K562 (cell line): ENCODE measurements at regions not wholly inside any gene's neighbourhood (a gene's known extent, or its start where the extent isn't known, plus 50 kb on each side); places are given as distances from the start of the nearest gene placed in this dataset.
A peak's percentile ranks its signal among the peaks of the same experiment; 100 is the strongest.

Experiments used
- ATF1 ChIP-seq, 2 experiments: fragments of 450-650 bp in 1 of 2; IDR thresholded peaks; 2 replicates each; pipeline ENCODE4 v1.6.1; 2016; ENCODE audit warnings: missing compliant biosample characterization in 1 of 2, missing genetic modification characterization in 1 of 2
- BRCA1 ChIP-seq, 2 experiments: fragments of 450-650 bp in 1 of 2; sonication (generic) in 1 of 2; formaldehyde crosslinking in 1 of 2; IDR thresholded peaks; 2 replicates each; pipeline versions ENCODE4 v1.5.0 to v1.6.1; 2017 to 2020; ENCODE audit warnings: mild to moderate bottlenecking in 1 of 2, missing genetic modification reagents in 1 of 2
- CEBPZ ChIP-seq: fragments of 150-350 bp; IDR thresholded peaks from 2 replicates; pipeline ENCODE4 v1.6.1; 2014; ENCODE audit warnings: low read depth, mild to moderate bottlenecking, low read length, borderline replicate concordance
- FOXK1 ChIP-seq: sonication (generic); formaldehyde crosslinking; IDR thresholded peaks from 2 replicates; pipeline ENCODE4 v1.8.0; 2022; ENCODE audit warnings: missing genetic modification reagents, mild to moderate bottlenecking, borderline replicate concordance
- HNRNPK ChIP-seq: fragments of 200-400 bp; formaldehyde crosslinking; IDR thresholded peaks from one replicate; pipeline ENCODE4 v1.6.1; 2018; ENCODE audit warnings: mild to moderate bottlenecking, low read depth, low read length; ENCODE audit not compliant: poor library complexity, severe bottlenecking
- KDM5B ChIP-seq: fragments of 200-600 bp; sonication (generic); IDR thresholded peaks from 2 replicates; pipeline ENCODE4 v1.6.1; 2012; ENCODE audit warnings: low read depth, mild to moderate bottlenecking, moderate library complexity, low read length, control low read depth, inconsistent platforms; ENCODE audit not compliant: insufficient replicate concordance
- MIER1 ChIP-seq: fragments of 450-650 bp; IDR thresholded peaks from 2 replicates; pipeline ENCODE4 v1.6.1; 2016; ENCODE audit warnings: antibody characterized with exemption, mild to moderate bottlenecking, low read depth
- NFXL1 ChIP-seq: fragments of 450-650 bp; formaldehyde crosslinking; IDR thresholded peaks from 2 replicates; pipeline ENCODE4 v1.4.0; 2021; ENCODE audit warnings: mild to moderate bottlenecking
- SMARCC2 ChIP-seq: fragments of 450-650 bp; IDR thresholded peaks from 2 replicates; pipeline ENCODE4 v1.6.1; 2017; ENCODE audit warnings: antibody characterized with exemption, moderate library complexity, mild to moderate bottlenecking, low read depth
- XRCC3 ChIP-seq: fragments of 450-650 bp; IDR thresholded peaks from 2 replicates; pipeline ENCODE4 v1.6.1; 2017; ENCODE audit warnings: mild to moderate bottlenecking, moderate library complexity
- ZFP30 ChIP-seq: fragments of 250-450 bp; sonication (Bioruptor Pico); IDR thresholded peaks from 2 replicates; pipeline ENCODE4 v1.8.0; 2022; ENCODE audit warnings: moderate library complexity, mild to moderate bottlenecking, inconsistent platforms, borderline replicate concordance
- ZNF217 ChIP-seq: sonication (generic); formaldehyde crosslinking; IDR thresholded peaks from 2 replicates; pipeline ENCODE4 v1.8.0; 2022; ENCODE audit warnings: mild to moderate bottlenecking, missing genetic modification reagents
- ZNF445 ChIP-seq: fragments of 250-450 bp; sonication (Bioruptor Pico); IDR thresholded peaks from 2 replicates; pipeline ENCODE4 v1.4.0; 2020; ENCODE audit warnings: low read depth, mild to moderate bottlenecking, moderate library complexity
- TF ChIP-seq, protein P1 (sequence below), 2 experiments: fragments of 450-650 bp; conservative IDR thresholded peaks; 2 replicates each; pipeline ENCODE4 v1.6.1; 2017; ENCODE audit warnings: mild to moderate bottlenecking in 2 of 2, moderate library complexity in 2 of 2

DNA sequence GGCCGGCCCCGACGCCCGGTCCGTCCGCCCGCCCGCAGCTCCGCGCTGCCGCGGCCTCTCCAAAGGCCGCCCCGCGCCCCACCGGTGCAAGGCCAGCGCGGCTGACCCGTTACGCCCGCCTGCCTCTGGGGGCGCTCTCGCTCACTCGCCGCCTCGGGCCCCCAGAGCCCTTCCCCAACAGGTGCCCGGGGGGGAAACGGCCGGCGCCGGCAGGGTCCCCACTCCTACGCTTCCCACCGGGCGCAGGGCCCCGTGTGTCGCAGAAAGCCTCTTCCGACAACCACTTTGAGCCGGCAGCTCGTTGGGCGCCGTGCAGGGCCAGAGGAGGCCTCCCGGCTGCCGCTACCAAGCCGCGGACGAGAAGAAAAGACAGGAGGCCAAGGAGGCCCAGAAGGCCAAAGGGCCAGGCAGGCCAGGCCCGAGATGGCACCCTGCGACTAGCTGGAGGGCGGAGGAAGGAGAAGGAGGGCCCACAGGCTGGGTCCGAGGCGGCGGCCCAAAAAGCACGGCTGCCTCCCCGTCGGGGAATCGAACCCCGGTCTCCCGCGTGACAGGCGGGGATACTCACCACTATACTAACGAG, 64.9 kb upstream of the FCGR2A start (continued):
- TF ChIP-seq, protein P1, sequence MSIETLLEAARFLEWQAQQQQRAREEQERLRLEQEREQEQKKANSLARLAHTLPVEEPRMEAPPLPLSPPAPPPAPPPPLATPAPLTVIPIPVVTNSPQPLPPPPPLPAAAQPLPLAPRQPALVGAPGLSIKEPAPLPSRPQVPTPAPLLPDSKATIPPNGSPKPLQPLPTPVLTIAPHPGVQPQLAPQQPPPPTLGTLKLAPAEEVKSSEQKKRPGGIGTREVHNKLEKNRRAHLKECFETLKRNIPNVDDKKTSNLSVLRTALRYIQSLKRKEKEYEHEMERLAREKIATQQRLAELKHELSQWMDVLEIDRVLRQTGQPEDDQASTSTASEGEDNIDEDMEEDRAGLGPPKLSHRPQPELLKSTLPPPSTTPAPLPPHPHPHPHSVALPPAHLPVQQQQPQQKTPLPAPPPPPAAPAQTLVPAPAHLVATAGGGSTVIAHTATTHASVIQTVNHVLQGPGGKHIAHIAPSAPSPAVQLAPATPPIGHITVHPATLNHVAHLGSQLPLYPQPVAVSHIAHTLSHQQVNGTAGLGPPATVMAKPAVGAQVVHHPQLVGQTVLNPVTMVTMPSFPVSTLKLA (conservative IDR thresholded peaks at IDR 0.05), result peak in 1 of 2 experiments; percentile 42; a peak in 1 of 4 replicates
- TF ChIP-seq CEBPZ (no peak), KDM5B (peak; percentile 52), NFXL1 (CRISPR knock-in tag) (no peak), FOXK1 (CRISPR knock-in tag) (0 out of 2 replicates have a peak, but pooled peaks have one; percentile 66), SMARCC2 (no peak), MIER1 (no peak), ZNF445 (no peak), ATF1 (CRISPR knock-in tag; IDR thresholded peaks at IDR 0.05) (no peak), ATF1 (tag; IDR thresholded peaks at IDR 0.05) (peak; percentile 47), HNRNPK (no peak), XRCC3 (no peak), ZFP30 (CRISPR knock-in tag) (no peak), BRCA1 (IDR thresholded peaks at IDR 0.05) (no peak), BRCA1 (CRISPR knock-in tag; IDR thresholded peaks at IDR 0.05) (no peak), ZNF217 (CRISPR knock-in tag) (no peak)
